ENCODE measurements at regions not wholly inside any gene's neighbourhood (a gene's known extent, or its start where the extent isn't known, plus 50 kb on each side); places are given as distances from the start of the nearest gene placed in this dataset.

GRCh38 chr18:2218101-2218500, 353.2 kb downstream of the METTL4 start:
- Histone ChIP-seq H3K4me1 (ENCODE audit: insufficient read depth, poor library complexity, severe bottlenecking) (peaks cover 6% of the 10 kb centered on the region), H3K27me3 (ENCODE audit: insufficient read depth, poor library complexity, severe bottlenecking) (no peaks in the 10 kb centered on the region), H3K4me3 (ENCODE audit: severe bottlenecking) (no peak overlapping the region), H3K9me3 (ENCODE audit: severe bottlenecking) (peaks cover 3% of the 10 kb centered on the region), H3K27ac (ENCODE audit: poor library complexity, severe bottlenecking) (no peak overlapping the region), H3K36me3 (ENCODE audit: low read depth) (no peaks in the 10 kb centered on the region)
- no peak for ATAC-seq (ENCODE audit: low read depth)
- DNase-seq (ENCODE audit: low spot score): no peak
- TF ChIP-seq CTCF (IDR thresholded peaks at IDR 0.05; ENCODE audit: poor library complexity, severe bottlenecking): no peak

DNA sequence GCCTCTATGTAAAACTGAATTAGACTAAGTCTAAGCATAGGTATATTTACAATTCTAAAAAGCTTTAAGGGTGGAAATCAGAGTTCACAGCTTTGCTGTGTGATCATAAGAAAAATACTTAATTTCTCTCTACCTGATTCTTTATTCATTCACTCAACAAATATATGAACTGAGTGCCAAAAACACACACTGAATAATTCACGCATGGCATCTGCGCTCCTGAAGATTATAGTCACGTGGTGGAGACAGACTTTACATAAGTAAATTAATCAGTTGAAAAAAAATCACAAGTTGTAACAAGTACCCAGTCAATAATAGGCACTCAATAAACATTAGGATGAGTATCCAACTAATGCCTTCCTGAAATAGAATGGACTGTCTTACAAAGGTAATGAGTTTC, 351.6 kb downstream of the METTL4 start:
- H3K4me1 ChIP-seq (ENCODE audit: insufficient read depth, poor library complexity, severe bottlenecking): peaks cover 10% of the 10 kb centered on the region
- TF ChIP-seq CTCF (IDR thresholded peaks at IDR 0.05; ENCODE audit: poor library complexity, severe bottlenecking): no peak
- H3K27ac ChIP-seq (ENCODE audit: poor library complexity, severe bottlenecking): no peak overlapping the region
- no peak overlapping the region for H3K4me3 ChIP-seq (ENCODE audit: severe bottlenecking)
- no peak for DNase-seq (ENCODE audit: low spot score)
- H3K27me3 ChIP-seq (ENCODE audit: insufficient read depth, poor library complexity, severe bottlenecking): no peaks in the 10 kb centered on the region
- ATAC-seq (ENCODE audit: low read depth): no peak
- H3K9me3 ChIP-seq (ENCODE audit: severe bottlenecking): no peaks in the 10 kb centered on the region
- no peaks in the 10 kb centered on the region for H3K36me3 ChIP-seq (ENCODE audit: low read depth)

DNA sequence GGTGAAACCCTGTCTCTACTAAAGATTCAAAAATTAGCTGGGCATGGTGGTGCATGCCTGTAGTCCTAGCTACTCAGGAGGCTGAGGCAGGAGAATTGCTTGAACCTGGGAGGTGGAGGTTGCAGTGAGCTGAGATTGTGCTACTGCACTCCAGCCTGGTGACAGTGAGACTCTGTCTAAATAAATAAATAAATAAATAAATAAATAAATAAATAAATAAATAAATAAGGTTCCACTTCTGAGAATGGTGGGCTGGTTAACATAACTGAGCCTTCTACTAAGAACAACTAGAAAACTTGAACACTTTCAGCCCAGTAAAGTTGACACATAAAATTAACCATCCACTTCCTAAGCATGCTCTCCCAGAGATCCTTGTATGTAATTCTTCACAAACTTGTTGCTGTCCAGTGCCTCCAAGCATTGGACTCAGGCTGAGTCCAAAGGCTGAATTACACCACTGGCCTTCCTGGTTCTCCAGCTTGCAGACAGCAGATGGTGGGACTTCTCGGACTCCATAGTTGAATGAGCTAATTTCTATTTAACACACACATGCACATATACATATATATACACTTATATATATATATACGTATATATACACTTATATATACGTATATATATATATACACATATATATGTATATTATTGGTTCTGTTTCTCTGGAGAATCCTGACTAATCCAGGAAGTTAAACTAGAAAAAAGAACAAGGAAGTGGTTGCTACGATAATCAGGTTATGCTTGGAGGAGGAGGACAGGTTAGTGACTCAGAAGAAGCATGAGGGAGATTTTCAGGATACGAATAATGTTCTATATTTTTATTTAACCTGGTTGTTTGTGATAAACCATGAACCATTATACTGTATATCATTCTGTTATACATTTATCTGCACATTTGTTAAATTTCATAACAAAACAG, 348.8 kb downstream of the METTL4 start:
- peak; percentile 40; the same call in 1 of the 3 replicates for ATAC-seq (ENCODE audit: low read depth)
- TF ChIP-seq CTCF (IDR thresholded peaks at IDR 0.05; ENCODE audit: poor library complexity, severe bottlenecking): no peak

GRCh38 chr18:2223449-2223848, 347.9 kb downstream of the METTL4 start:
- no peak for DNase-seq (ENCODE audit: low spot score)
- H3K9me3 ChIP-seq (ENCODE audit: severe bottlenecking): no peaks in the 10 kb centered on the region
- H3K4me3 ChIP-seq (ENCODE audit: severe bottlenecking): no peak overlapping the region

More for the DNA sequence above, 348.8 kb downstream of the METTL4 start:
- Histone ChIP-seq H3K36me3 (ENCODE audit: low read depth) (no peaks in the 10 kb centered on the region), H3K4me1 (ENCODE audit: insufficient read depth, poor library complexity, severe bottlenecking) (peaks cover 10% of the 10 kb centered on the region), H3K4me3 (ENCODE audit: severe bottlenecking) (no peak overlapping the region), H3K27me3 (ENCODE audit: insufficient read depth, poor library complexity, severe bottlenecking) (no peaks in the 10 kb centered on the region), H3K9me3 (ENCODE audit: severe bottlenecking) (no peaks in the 10 kb centered on the region), H3K27ac (ENCODE audit: poor library complexity, severe bottlenecking) (no peak overlapping the region)
- no peak for DNase-seq (ENCODE audit: low spot score)

More at GRCh38 chr18:2223449-2223848, 347.9 kb downstream of the METTL4 start:
- Histone ChIP-seq H3K36me3 (ENCODE audit: low read depth) (no peaks in the 10 kb centered on the region), H3K27me3 (ENCODE audit: insufficient read depth, poor library complexity, severe bottlenecking) (no peaks in the 10 kb centered on the region), H3K4me1 (ENCODE audit: insufficient read depth, poor library complexity, severe bottlenecking) (peaks cover 10% of the 10 kb centered on the region), H3K27ac (ENCODE audit: poor library complexity, severe bottlenecking) (no peak overlapping the region)
- no peak for TF ChIP-seq CTCF (IDR thresholded peaks at IDR 0.05; ENCODE audit: poor library complexity, severe bottlenecking)
- ATAC-seq (ENCODE audit: low read depth): 0 out of 3 replicates have a peak, but pooled peaks have one; percentile 12
